ENCODE measurements at regions not wholly inside any gene's neighbourhood (a gene's known extent, or its start where the extent isn't known, plus 50 kb on each side); places are given as distances from the start of the nearest gene placed in this dataset.

- Histone ChIP-seq H2AFZ (ENCODE audit: low read depth, low read length, severe bottlenecking) (no peak overlapping the region), H4K20me1 (ENCODE audit: low read depth, low read length) (no peaks in the 10 kb centered on the region)
Observed at GRCh38 chr7:17631061-17631460, 309.2 kb downstream of the SNX13 start.

GRCh38 chr7:17632384-17632783 is 307.9 kb downstream of the SNX13 start:
- Histone ChIP-seq H3K4me3 (ENCODE audit: insufficient read depth, low read length, poor library complexity, severe bottlenecking) (no peak overlapping the region), H3F3A (ENCODE audit: insufficient read depth) (no peaks in the 10 kb centered on the region), H3K27me3 (ENCODE audit: low read length) (no peaks in the 10 kb centered on the region), H3K4me2 (ENCODE audit: low read depth, low read length, poor library complexity, severe bottlenecking) (no peak overlapping the region), H3K9me3 (ENCODE audit: insufficient read depth, low read length) (no peaks in the 10 kb centered on the region), H3K9ac (ENCODE audit: low read length) (no peak overlapping the region), H3K79me2 (ENCODE audit: insufficient read depth, low read length) (no peaks in the 10 kb centered on the region), H3K36me3 (ENCODE audit: low read length) (no peaks in the 10 kb centered on the region), H4K20me1 (ENCODE audit: low read depth, low read length) (no peaks in the 10 kb centered on the region), H3K27ac (ENCODE audit: low read depth, low read length) (no peak overlapping the region), H2AFZ (ENCODE audit: low read depth, low read length, severe bottlenecking) (no peak overlapping the region), H3K9me2 (replicated peaks; ENCODE audit: insufficient read depth, low read length) (no peaks in the 10 kb centered on the region)
- TF ChIP-seq EZH2phosphoT487 (conservative IDR thresholded peaks at IDR 0.05; ENCODE audit: low read length): no peak
- TF ChIP-seq CTCF (IDR thresholded peaks at IDR 0.05; ENCODE audit: insufficient read depth, low read length, poor library complexity, severe bottlenecking): no peak

More at GRCh38 chr7:17631061-17631460, 309.2 kb downstream of the SNX13 start:
- TF ChIP-seq EZH2phosphoT487 (conservative IDR thresholded peaks at IDR 0.05; ENCODE audit: low read length) (no peak), CTCF (IDR thresholded peaks at IDR 0.05; ENCODE audit: insufficient read depth, low read length, poor library complexity, severe bottlenecking) (no peak)
- no peaks in the 10 kb centered on the region for H3K27me3 ChIP-seq (ENCODE audit: low read length)
- no peak overlapping the region for H3K27ac ChIP-seq (ENCODE audit: low read depth, low read length)
- H3K9me3 ChIP-seq (ENCODE audit: insufficient read depth, low read length): no peaks in the 10 kb centered on the region
- no peaks in the 10 kb centered on the region for H3K36me3 ChIP-seq (ENCODE audit: low read length)
- H3K4me2 ChIP-seq (ENCODE audit: low read depth, low read length, poor library complexity, severe bottlenecking): no peak overlapping the region
- no peaks in the 10 kb centered on the region for H3F3A ChIP-seq (ENCODE audit: insufficient read depth)
- H3K79me2 ChIP-seq (ENCODE audit: insufficient read depth, low read length): no peaks in the 10 kb centered on the region
- H3K4me3 ChIP-seq (ENCODE audit: insufficient read depth, low read length, poor library complexity, severe bottlenecking): no peak overlapping the region
- H3K9me2 ChIP-seq (replicated peaks; ENCODE audit: insufficient read depth, low read length): no peaks in the 10 kb centered on the region
- no peak overlapping the region for H3K9ac ChIP-seq (ENCODE audit: low read length)

- no peaks in the 10 kb centered on the region for H3K9me2 ChIP-seq (replicated peaks; ENCODE audit: insufficient read depth, low read length)
- H3K79me2 ChIP-seq (ENCODE audit: insufficient read depth, low read length): no peaks in the 10 kb centered on the region
- no peaks in the 10 kb centered on the region for H3F3A ChIP-seq (ENCODE audit: insufficient read depth)
- no peaks in the 10 kb centered on the region for H3K36me3 ChIP-seq (ENCODE audit: low read length)
- H3K9me3 ChIP-seq (ENCODE audit: insufficient read depth, low read length): no peaks in the 10 kb centered on the region
- H2AFZ ChIP-seq (ENCODE audit: low read depth, low read length, severe bottlenecking): no peak overlapping the region
- no peak overlapping the region for H3K4me2 ChIP-seq (ENCODE audit: low read depth, low read length, poor library complexity, severe bottlenecking)
- no peak overlapping the region for H3K27ac ChIP-seq (ENCODE audit: low read depth, low read length)
- no peak for TF ChIP-seq EZH2phosphoT487 (conservative IDR thresholded peaks at IDR 0.05; ENCODE audit: low read length)
- no peak for TF ChIP-seq CTCF (IDR thresholded peaks at IDR 0.05; ENCODE audit: insufficient read depth, low read length, poor library complexity, severe bottlenecking)
- no peak overlapping the region for H3K9ac ChIP-seq (ENCODE audit: low read length)
- H3K4me3 ChIP-seq (ENCODE audit: insufficient read depth, low read length, poor library complexity, severe bottlenecking): no peak overlapping the region
- H4K20me1 ChIP-seq (ENCODE audit: low read depth, low read length): no peaks in the 10 kb centered on the region
- H3K27me3 ChIP-seq (ENCODE audit: low read length): no peaks in the 10 kb centered on the region
Observed at GRCh38 chr7:17633067-17633466, 307.2 kb downstream of the SNX13 start.
